ENCODE measurements at regions not wholly inside any gene's neighbourhood (a gene's known extent, or its start where the extent isn't known, plus 50 kb on each side); places are given as distances from the start of the nearest gene placed in this dataset.

DNA sequence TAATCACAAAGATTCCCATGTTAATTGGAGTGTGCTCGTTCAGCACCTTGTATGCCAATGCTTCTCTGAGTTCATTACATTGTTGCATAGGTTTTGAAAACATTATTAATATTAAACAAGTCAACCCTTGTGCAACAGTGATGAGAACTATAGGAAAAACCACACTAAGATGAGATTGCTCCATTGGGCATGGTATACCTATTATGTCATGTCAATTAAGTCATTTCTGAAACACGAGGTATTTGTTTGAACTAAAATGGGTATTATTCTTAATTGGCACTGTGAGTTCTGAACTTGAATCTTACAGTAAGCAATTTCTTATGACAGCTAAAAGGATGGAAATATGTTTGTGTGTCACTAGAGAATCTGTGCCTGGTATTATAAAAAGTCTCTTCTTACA, 447.7 kb downstream of the EFNA5 start:
- TF ChIP-seq, protein P1, sequence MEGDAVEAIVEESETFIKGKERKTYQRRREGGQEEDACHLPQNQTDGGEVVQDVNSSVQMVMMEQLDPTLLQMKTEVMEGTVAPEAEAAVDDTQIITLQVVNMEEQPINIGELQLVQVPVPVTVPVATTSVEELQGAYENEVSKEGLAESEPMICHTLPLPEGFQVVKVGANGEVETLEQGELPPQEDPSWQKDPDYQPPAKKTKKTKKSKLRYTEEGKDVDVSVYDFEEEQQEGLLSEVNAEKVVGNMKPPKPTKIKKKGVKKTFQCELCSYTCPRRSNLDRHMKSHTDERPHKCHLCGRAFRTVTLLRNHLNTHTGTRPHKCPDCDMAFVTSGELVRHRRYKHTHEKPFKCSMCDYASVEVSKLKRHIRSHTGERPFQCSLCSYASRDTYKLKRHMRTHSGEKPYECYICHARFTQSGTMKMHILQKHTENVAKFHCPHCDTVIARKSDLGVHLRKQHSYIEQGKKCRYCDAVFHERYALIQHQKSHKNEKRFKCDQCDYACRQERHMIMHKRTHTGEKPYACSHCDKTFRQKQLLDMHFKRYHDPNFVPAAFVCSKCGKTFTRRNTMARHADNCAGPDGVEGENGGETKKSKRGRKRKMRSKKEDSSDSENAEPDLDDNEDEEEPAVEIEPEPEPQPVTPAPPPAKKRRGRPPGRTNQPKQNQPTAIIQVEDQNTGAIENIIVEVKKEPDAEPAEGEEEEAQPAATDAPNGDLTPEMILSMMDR (IDR thresholded peaks at IDR 0.05; ENCODE audit: low read depth, low read length) = no peak
- no peaks in the 10 kb centered on the region for H3K27me3 ChIP-seq

DNA sequence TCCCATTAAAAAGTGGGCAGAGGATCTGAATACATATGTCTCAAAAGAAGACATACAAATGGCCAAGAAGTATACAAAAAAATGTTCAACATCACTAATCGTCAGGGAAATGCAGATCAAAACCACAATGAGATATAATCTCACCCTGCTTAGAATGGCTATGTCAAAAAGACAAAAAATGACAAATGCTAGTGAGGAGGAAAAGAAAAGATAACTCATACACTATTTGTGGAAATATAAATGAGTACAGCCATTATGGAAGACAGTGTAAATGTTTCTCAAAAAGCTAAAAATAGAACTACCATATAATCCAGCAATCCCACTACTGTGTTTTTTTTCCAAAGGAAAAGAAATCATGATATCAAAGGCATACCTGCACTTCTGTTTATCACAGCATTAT, 450.7 kb downstream of the EFNA5 start:
- H3K4me1 ChIP-seq (ENCODE audit: low read depth) = no peaks in the 10 kb centered on the region
- no peak overlapping the region for H3K4me3 ChIP-seq
- H3K27ac ChIP-seq = no peak overlapping the region
- TF ChIP-seq, protein P1 (IDR thresholded peaks at IDR 0.05; ENCODE audit: low read depth, low read length) = no peak
- H3K27me3 ChIP-seq = no peaks in the 10 kb centered on the region
- no peak for DNase-seq (ENCODE audit: low read depth in 1 of 2, low spot score in 1 of 2)
- H3K9me3 ChIP-seq (ENCODE audit: low read depth) = no peaks in the 10 kb centered on the region
- no peaks in the 10 kb centered on the region for H3K36me3 ChIP-seq

More for the DNA sequence above, 447.7 kb downstream of the EFNA5 start:
- Histone ChIP-seq H3K4me3 (no peak overlapping the region), H3K4me1 (ENCODE audit: low read depth) (no peaks in the 10 kb centered on the region), H3K27ac (no peak overlapping the region), H3K9me3 (ENCODE audit: low read depth) (no peaks in the 10 kb centered on the region), H3K36me3 (no peaks in the 10 kb centered on the region)
- no peak for DNase-seq (ENCODE audit: low read depth in 1 of 2, low spot score in 1 of 2)

DNA sequence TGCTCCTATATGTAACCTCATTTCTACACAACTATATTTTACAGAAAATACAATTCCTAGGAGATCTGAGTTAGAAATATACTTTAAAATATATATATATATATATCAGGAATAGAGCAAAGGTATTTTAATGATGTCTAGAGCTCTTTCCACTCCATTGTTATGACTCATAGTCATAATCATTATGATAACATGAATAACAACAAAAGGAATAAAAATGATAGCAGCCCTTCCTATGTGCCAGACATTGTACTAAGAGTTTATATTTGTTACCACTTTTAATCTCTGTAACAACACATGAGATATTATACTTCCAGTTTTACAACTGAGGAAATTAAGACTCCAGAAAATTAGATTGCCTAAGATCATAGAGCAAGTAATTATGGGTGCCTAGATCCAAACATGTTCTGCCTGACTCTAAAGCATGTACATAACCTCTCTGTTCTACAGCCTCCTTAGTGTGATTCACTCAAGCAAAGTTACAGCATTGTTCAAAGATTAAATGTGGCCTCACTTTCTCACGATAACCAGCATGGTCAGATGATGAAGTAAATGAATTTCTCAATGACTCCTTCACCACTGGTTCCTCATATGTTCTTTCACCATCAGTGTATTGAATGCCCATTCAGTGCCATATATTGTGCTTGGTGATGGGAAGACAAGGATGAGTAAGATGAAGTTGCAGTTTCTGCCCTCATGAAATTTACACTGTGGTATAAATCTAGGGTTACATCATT, 452.1 kb downstream of the EFNA5 start:
- TF ChIP-seq, protein P1 (IDR thresholded peaks at IDR 0.05; ENCODE audit: low read depth, low read length) = no peak
- no peaks in the 10 kb centered on the region for H3K27me3 ChIP-seq
- no peaks in the 10 kb centered on the region for H3K36me3 ChIP-seq
- no peak overlapping the region for H3K4me3 ChIP-seq
- H3K9me3 ChIP-seq (ENCODE audit: low read depth) = no peaks in the 10 kb centered on the region
- peak in 1 of 2 donors; percentile 63 for DNase-seq (ENCODE audit: low read depth in 1 of 2, low spot score in 1 of 2)
- no peaks in the 10 kb centered on the region for H3K4me1 ChIP-seq (ENCODE audit: low read depth)
- no peak overlapping the region for H3K27ac ChIP-seq

DNA sequence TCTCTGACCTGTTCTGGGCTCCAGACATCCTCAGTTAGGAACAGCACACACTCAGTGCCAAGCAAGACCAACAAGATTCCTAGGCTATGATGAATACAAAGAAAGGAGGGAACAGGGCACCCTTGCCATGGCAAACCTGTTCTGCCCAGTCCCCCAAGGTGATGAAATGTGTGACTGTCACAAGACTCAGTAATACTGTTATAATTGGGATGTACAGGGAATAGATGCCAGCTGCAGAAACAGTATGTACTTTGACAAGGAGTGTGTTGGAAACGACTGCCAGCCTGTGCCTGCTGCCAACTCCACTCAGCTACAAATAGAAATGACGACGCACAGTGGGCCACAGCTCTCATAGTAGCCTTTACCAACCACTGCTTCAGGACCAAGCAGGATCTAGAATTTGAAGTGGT, 453.0 kb downstream of the EFNA5 start:
- Histone ChIP-seq H3K4me3 (no peak overlapping the region), H3K27me3 (no peaks in the 10 kb centered on the region), H3K27ac (no peak overlapping the region), H3K36me3 (no peaks in the 10 kb centered on the region), H3K4me1 (ENCODE audit: low read depth) (no peaks in the 10 kb centered on the region), H3K9me3 (ENCODE audit: low read depth) (no peaks in the 10 kb centered on the region)
- TF ChIP-seq, protein P1 (IDR thresholded peaks at IDR 0.05; ENCODE audit: low read depth, low read length) = no peak
- DNase-seq (ENCODE audit: low read depth in 1 of 2, low spot score in 1 of 2) = no peak

DNA sequence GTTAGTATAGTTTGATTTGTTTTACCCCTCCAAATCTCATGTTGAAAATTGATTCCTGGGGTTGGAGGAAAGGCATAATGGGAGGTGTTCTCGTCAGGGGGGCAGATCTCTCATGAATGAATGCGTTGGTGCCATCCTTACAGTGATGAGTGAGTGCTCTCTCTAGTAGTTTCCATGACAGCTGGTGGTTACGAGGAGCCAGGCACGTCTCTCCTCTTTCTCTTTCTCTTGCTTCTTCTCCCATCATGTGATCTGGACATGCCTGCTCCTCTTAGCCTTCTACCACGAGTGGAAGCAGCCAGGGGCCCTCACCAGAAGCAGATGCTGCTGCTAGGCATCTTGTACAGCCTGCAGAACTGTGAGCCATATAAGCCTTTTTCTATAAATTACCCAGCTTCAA, 454.1 kb downstream of the EFNA5 start:
- no peak for DNase-seq (ENCODE audit: low read depth in 1 of 2, low spot score in 1 of 2)
- no peak overlapping the region for H3K27ac ChIP-seq
- TF ChIP-seq, protein P1 (IDR thresholded peaks at IDR 0.05; ENCODE audit: low read depth, low read length) = no peak

More for the DNA sequence above, 454.1 kb downstream of the EFNA5 start:
- H3K36me3 ChIP-seq = no peaks in the 10 kb centered on the region
- H3K4me1 ChIP-seq (ENCODE audit: low read depth) = no peaks in the 10 kb centered on the region
- H3K27me3 ChIP-seq = no peaks in the 10 kb centered on the region
- H3K4me3 ChIP-seq = no peak overlapping the region
- H3K9me3 ChIP-seq (ENCODE audit: low read depth) = no peaks in the 10 kb centered on the region
